ENCODE measurements at regions not wholly inside any gene's neighbourhood (a gene's known extent, or its start where the extent isn't known, plus 50 kb on each side); places are given as distances from the start of the nearest gene placed in this dataset.
"Not testable (repeated sequence)": the region's sequence is repeated elsewhere in the genome, so short reads cannot be mapped to it uniquely, and the experiment has no call there.

DNA sequence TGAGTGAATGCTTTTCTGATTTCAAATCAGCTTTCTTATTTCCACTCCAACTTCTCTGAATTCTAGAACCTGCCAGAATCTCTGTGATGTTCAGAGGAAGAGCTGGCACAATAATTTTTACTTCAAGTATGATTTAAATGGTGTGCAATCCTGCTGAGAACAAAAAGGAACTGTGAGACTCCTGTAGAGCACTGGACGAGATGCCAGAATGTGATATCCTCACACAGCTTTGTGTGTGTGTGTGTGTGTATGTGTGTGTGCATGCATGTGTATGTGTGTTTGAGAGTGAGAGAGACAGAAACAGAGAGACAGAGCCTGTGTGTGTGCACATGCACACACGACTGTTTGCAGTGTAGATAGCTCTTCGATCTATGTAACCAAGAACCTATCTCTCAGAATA is 713.6 kb upstream of the ZP4 start:
- TF ChIP-seq CTCF (IDR thresholded peaks at IDR 0.05; ENCODE audit: extremely low read depth, insufficient read depth, missing control alignments), result no peak
- DNase-seq (ENCODE audit: low spot score), result no peak
- in situ Hi-C loops (cut with MboI; ENCODE audit: low pct_unique_long_range_greater_than_20kb, low sequenced_read_pairs, unreplicated experiment), result no loop called here

DNA sequence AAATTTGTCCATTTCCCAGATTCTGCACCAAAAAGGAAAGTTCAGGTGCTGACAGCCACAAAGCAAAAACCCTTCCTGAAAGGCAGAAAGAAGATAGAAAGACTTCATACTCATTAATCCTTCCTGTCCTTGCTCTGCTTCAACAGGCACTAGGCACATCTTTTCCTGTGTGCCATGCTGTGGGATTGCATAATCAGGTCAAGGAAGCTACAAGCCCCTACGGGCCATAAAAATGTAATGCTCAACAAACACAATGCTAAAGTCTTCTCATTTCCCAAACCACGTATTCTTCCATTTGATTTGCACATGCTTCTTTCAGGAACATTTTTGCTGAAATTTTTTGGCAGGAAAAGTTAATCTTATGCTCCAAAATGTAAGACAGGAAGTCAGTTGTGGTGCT is 710.9 kb upstream of the ZP4 start:
- DNase-seq (ENCODE audit: low spot score); in situ Hi-C loops (cut with MboI; ENCODE audit: low pct_unique_long_range_greater_than_20kb, low sequenced_read_pairs, unreplicated experiment): not testable (repeated sequence)

DNA sequence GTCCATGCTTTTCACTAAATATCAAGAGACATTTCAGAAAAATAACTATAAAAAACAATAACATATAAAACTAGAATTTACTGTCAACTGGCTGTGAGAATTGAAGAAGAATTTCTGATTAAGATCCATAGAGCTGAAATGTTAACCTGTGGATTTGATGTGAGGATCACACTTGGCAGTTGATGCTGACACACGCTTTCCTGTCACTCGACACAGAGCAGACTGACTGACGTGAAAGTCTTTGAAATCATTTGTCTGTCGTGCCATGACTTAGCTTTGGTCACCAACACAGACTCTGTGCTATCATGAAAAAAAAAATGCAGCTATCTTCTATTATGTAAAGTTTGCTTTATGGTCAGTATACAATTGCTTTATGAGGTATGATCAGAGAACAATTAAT is 706.0 kb upstream of the ZP4 start:
- in situ Hi-C loops (cut with MboI; ENCODE audit: low pct_unique_long_range_greater_than_20kb, low sequenced_read_pairs, unreplicated experiment), result no loop called here
- no peak for DNase-seq (ENCODE audit: low spot score)
- no peak for TF ChIP-seq CTCF (IDR thresholded peaks at IDR 0.05; ENCODE audit: extremely low read depth, insufficient read depth, missing control alignments)

GRCh38 chr1:238592621-238593020 is 701.9 kb upstream of the ZP4 start:
- DNase-seq (ENCODE audit: low spot score), result no peak
- no peak for TF ChIP-seq CTCF (IDR thresholded peaks at IDR 0.05; ENCODE audit: extremely low read depth, insufficient read depth, missing control alignments)
- in situ Hi-C loops (cut with MboI; ENCODE audit: low pct_unique_long_range_greater_than_20kb, low sequenced_read_pairs, unreplicated experiment), result no loop called here

DNA sequence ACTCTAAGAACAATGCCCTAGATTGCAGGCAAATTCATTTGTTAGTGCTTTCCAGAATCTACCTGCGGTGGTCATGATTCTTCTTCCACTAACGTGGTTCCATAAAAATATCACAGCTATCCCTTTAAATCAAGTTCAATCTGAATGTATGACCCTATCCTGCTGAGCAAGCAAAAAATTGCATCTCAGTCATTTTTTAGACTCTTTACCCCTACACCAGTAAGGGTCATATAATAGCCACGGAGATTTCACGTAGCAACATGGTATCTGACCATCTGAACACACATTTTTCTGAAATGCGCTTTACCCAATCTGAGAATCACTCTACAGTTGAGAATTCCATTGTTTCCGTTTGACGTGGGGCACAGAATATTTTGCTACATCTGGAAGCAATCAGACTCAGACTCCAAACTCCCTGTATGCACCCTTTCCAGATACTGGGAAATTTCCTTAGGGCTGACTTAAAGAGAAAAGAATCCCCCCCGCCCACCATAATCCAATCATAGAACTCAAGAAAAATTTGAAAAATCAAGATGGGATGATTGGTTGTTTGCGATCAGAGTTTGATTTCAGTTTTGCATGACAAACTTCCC is 699.2 kb upstream of the ZP4 start:
- in situ Hi-C loops (cut with MboI; ENCODE audit: low pct_unique_long_range_greater_than_20kb, low sequenced_read_pairs, unreplicated experiment), result no loop called here
- DNase-seq (ENCODE audit: low spot score), result no peak
- no peak for TF ChIP-seq CTCF (IDR thresholded peaks at IDR 0.05; ENCODE audit: extremely low read depth, insufficient read depth, missing control alignments)

GRCh38 chr1:238582816-238583215 is 692.1 kb upstream of the ZP4 start:
- DNase-seq (ENCODE audit: low spot score), result no peak
- TF ChIP-seq CTCF (IDR thresholded peaks at IDR 0.05; ENCODE audit: extremely low read depth, insufficient read depth, missing control alignments), result no peak
- in situ Hi-C loops (cut with MboI; ENCODE audit: low pct_unique_long_range_greater_than_20kb, low sequenced_read_pairs, unreplicated experiment), result no loop called here

- no peak for DNase-seq (ENCODE audit: low spot score)
- in situ Hi-C loops (cut with MboI; ENCODE audit: low pct_unique_long_range_greater_than_20kb, low sequenced_read_pairs, unreplicated experiment), result no loop called here
- no peak for TF ChIP-seq CTCF (IDR thresholded peaks at IDR 0.05; ENCODE audit: extremely low read depth, insufficient read depth, missing control alignments)
These were observed 690.6 kb upstream of the ZP4 start for GRCh38 chr1:238581332-238581731.
